ENCODE measurements at regions not wholly inside any gene's neighbourhood (a gene's known extent, or its start where the extent isn't known, plus 50 kb on each side); places are given as distances from the start of the nearest gene placed in this dataset.

DNA sequence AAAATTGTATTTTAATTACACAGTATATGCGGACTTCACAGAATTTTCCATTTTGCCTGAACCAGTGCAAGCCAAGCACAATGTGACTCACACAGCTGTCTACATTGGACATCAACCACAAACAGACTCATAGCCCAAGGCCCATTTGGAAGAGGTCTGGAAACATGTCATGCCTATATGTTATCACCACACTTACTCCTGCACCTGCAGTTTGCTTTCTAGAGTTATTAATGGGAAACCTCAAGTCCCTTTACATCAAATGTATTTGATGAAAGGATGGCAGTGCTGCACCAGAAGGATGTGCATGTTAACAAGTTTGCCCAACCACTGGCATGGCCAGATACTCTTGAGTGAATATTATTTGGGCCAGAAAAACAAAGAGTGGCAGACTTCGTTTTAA is 548.9 kb upstream of the CDH2 start:
- H3K36me3 ChIP-seq = no peaks in the 10 kb centered on the region
- H3K9me3 ChIP-seq = no peaks in the 10 kb centered on the region
- TF ChIP-seq EP300 (IDR thresholded peaks at IDR 0.05) (no peak), POLR2A (IDR thresholded peaks at IDR 0.05) (no peak), POLR2AphosphoS5 (IDR thresholded peaks at IDR 0.05) (no peak)
- TF ChIP-seq, protein P1, sequence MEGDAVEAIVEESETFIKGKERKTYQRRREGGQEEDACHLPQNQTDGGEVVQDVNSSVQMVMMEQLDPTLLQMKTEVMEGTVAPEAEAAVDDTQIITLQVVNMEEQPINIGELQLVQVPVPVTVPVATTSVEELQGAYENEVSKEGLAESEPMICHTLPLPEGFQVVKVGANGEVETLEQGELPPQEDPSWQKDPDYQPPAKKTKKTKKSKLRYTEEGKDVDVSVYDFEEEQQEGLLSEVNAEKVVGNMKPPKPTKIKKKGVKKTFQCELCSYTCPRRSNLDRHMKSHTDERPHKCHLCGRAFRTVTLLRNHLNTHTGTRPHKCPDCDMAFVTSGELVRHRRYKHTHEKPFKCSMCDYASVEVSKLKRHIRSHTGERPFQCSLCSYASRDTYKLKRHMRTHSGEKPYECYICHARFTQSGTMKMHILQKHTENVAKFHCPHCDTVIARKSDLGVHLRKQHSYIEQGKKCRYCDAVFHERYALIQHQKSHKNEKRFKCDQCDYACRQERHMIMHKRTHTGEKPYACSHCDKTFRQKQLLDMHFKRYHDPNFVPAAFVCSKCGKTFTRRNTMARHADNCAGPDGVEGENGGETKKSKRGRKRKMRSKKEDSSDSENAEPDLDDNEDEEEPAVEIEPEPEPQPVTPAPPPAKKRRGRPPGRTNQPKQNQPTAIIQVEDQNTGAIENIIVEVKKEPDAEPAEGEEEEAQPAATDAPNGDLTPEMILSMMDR (IDR thresholded peaks at IDR 0.05) = no peak
- H3K4me1 ChIP-seq = no peaks in the 10 kb centered on the region
- no peak overlapping the region for H3K4me3 ChIP-seq
- no peak overlapping the region for H3K27ac ChIP-seq
- no peak for DNase-seq (ENCODE audit: low spot score in 2 of 2)
- no peaks in the 10 kb centered on the region for H3K27me3 ChIP-seq
- WGBS = 67% methylated on average over 2 of the region's 2 CpGs

DNA sequence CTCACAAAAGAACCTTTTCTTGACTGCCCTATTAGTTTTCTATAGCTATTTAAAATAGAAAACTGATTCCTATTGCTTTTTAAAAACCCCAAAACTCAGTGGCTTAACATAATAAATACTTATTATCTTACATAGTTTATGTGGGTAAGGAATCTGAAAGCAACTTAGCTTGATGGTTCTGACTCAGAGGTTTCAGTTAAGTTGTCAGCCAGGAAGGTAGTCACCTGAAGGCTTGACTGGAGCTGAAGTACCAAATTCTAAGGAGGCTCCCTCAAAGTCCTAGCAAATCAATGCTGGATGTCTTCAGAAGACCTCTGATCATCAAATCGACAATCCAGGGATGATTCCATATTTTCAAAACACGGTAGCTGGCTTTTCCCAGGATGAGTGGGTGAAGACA is 546.6 kb upstream of the CDH2 start:
- Histone ChIP-seq H3K27ac (no peak overlapping the region), H3K36me3 (no peaks in the 10 kb centered on the region), H3K9me3 (no peaks in the 10 kb centered on the region), H3K4me1 (no peaks in the 10 kb centered on the region), H3K4me3 (no peak overlapping the region), H3K27me3 (no peaks in the 10 kb centered on the region)
- no peak for TF ChIP-seq POLR2AphosphoS5 (IDR thresholded peaks at IDR 0.05)
- DNase-seq (ENCODE audit: low spot score in 2 of 2) = no peak
- 91% methylated on average over 2 of the region's 2 CpGs for WGBS

DNA sequence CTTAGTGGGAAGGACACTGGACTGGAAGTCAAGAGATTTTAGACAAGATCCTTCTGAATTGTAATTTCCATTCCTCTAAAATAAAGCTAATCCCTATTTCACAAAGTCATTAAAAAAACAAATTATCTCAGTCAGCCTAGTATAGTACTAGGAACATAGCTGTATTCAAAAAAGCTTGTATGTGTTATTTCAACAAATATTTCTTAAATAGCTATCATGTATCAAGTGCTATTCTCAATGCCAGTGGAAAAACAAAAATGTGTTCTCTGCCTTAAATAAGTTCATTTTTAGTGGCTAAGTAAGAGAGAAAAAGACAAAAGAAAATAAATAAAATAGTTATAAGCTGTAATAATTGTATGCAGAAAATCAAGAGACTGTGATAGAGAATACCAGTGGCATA is 541.8 kb upstream of the CDH2 start:
- Histone ChIP-seq H3K27ac (no peak overlapping the region), H3K4me1 (no peaks in the 10 kb centered on the region), H3K36me3 (no peaks in the 10 kb centered on the region), H3K9me3 (no peaks in the 10 kb centered on the region), H3K4me3 (no peak overlapping the region), H3K27me3 (no peaks in the 10 kb centered on the region)
- TF ChIP-seq POLR2A (IDR thresholded peaks at IDR 0.05) = no peak
- TF ChIP-seq EP300 (IDR thresholded peaks at IDR 0.05) = no peak
- TF ChIP-seq POLR2AphosphoS5 (IDR thresholded peaks at IDR 0.05) = no peak
- TF ChIP-seq, protein P1 (IDR thresholded peaks at IDR 0.05) = no peak
- no peak for DNase-seq (ENCODE audit: low spot score in 2 of 2)

DNA sequence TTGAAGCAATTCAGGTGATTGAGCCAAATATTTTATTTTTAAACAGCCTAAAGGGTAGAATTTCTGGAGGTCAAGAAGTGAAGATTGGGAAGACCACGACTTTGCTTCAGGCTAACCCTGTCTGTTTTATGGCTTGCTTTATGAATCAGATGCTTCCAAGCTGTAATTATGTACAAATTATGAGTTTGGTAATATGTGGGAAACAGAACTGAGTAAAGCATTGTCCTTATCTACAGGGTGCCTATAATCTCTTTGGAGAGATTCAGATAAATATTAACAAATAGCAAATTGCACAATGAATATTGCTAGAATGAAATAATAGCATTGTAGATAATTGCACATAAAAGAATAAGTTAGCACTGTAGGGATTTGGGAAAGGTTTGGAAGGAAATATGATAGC is 539.4 kb upstream of the CDH2 start:
- WGBS = 32% methylated on average over 1 of the region's 1 CpG
- TF ChIP-seq POLR2AphosphoS5 (IDR thresholded peaks at IDR 0.05) (no peak), EP300 (IDR thresholded peaks at IDR 0.05) (no peak), POLR2A (IDR thresholded peaks at IDR 0.05) (no peak)
- no peaks in the 10 kb centered on the region for H3K9me3 ChIP-seq
- H3K36me3 ChIP-seq = no peaks in the 10 kb centered on the region
- H3K27ac ChIP-seq = no peak overlapping the region
- no peak for DNase-seq (ENCODE audit: low spot score in 2 of 2)
- H3K27me3 ChIP-seq = no peaks in the 10 kb centered on the region
- H3K4me3 ChIP-seq = no peak overlapping the region
- no peaks in the 10 kb centered on the region for H3K4me1 ChIP-seq

DNA sequence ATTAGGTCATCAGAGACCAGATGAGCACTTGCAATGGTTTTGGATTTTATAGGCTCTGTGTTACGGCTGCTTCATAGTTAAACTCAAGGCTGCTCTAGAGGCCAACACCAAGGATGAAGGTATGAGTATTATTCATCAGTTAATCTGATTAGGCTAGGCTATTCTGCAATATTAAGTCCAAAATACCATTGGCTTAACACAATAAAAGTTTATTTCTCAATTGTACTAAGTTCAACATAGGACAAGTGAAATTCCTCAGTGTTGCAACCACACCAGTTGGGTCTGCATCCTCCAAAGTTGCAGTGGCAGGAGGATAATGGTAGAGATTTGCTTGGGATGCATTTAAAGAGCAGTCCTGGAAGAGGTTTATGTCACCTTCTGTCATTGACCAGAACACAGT is 538.3 kb upstream of the CDH2 start:
- no peak for DNase-seq (ENCODE audit: low spot score in 2 of 2)
- H3K4me1 ChIP-seq = no peaks in the 10 kb centered on the region
- 94% methylated on average over 1 of the region's 1 CpG for WGBS
- H3K9me3 ChIP-seq = no peaks in the 10 kb centered on the region
- no peaks in the 10 kb centered on the region for H3K27me3 ChIP-seq
- no peak overlapping the region for H3K27ac ChIP-seq
- no peaks in the 10 kb centered on the region for H3K36me3 ChIP-seq
- H3K4me3 ChIP-seq = no peak overlapping the region
- TF ChIP-seq, protein P1 (IDR thresholded peaks at IDR 0.05) = no peak
- TF ChIP-seq POLR2AphosphoS5 (IDR thresholded peaks at IDR 0.05) = no peak
- no peak for TF ChIP-seq EP300 (IDR thresholded peaks at IDR 0.05)
- TF ChIP-seq POLR2A (IDR thresholded peaks at IDR 0.05) = no peak

DNA sequence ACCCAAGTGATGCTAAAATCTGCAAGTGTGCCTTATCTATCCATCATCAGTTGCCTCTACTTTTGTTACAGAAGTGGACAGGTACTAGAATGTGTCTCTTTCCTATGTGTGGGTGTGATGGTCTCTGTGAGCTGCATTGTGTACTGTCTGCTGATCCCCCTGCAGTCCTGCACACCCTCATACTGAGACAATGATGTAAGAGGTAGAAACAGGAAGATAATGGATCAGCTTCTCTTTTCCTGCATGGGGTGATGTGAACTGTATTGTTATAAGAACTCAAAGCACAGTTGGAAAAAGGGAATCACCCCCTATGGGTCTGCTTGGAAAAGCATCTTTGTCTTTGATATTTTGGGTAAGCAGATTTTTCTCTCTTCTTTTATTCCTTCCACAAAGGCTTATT is 537.6 kb upstream of the CDH2 start:
- Histone ChIP-seq H3K27me3 (no peaks in the 10 kb centered on the region), H3K27ac (no peak overlapping the region), H3K4me3 (no peak overlapping the region), H3K9me3 (no peaks in the 10 kb centered on the region), H3K36me3 (no peaks in the 10 kb centered on the region), H3K4me1 (no peaks in the 10 kb centered on the region)
- DNase-seq (ENCODE audit: low spot score in 2 of 2) = no peak
- TF ChIP-seq, protein P1 (IDR thresholded peaks at IDR 0.05) = no peak
- TF ChIP-seq EP300 (IDR thresholded peaks at IDR 0.05) = no peak
- no peak for TF ChIP-seq POLR2AphosphoS5 (IDR thresholded peaks at IDR 0.05)
- TF ChIP-seq POLR2A (IDR thresholded peaks at IDR 0.05) = no peak
